Neural cell (in vitro differentiated cells): ENCODE measurements at regions not wholly inside any gene's neighbourhood (a gene's known extent, or its start where the extent isn't known, plus 50 kb on each side); places are given as distances from the start of the nearest gene placed in this dataset.

Source experiments
- EP300 ChIP-seq: fragments of 450-650 bp; conservative IDR thresholded peaks from 2 replicates; pipeline ENCODE4 v1.6.1; 2014; ENCODE audit warnings: antibody characterized with exemption, mild to moderate bottlenecking, moderate library complexity; ENCODE audit not compliant: poor library complexity, severe bottlenecking
- EZH2 ChIP-seq: fragments of 200-600, 300-800 bp; shearing (Covaris generic), sonication (generic); IDR thresholded peaks from 2 replicates; pipeline ENCODE4 v1.6.1; 2014; ENCODE audit warnings: antibody characterized with exemption, low read length, borderline replicate concordance, mild to moderate bottlenecking; ENCODE audit not compliant: insufficient read depth, poor library complexity, severe bottlenecking
- MXI1 ChIP-seq: fragments of 450-650 bp; conservative IDR thresholded peaks from 2 replicates; pipeline ENCODE4 v1.6.1; 2014; ENCODE audit warnings: antibody characterized with exemption, mild to moderate bottlenecking; ENCODE audit not compliant: poor library complexity, severe bottlenecking
- POLR2AphosphoS5 ChIP-seq: IDR thresholded peaks from 2 replicates; pipeline ENCODE4 v1.6.1; 2012
- RAD21 ChIP-seq: fragments of 450-650 bp; conservative IDR thresholded peaks from 2 replicates; pipeline ENCODE4 v1.6.1; 2014; ENCODE audit warnings: antibody characterized with exemption, mild to moderate bottlenecking, moderate library complexity
- SMC3 ChIP-seq: fragments of 450-650 bp; conservative IDR thresholded peaks from 2 replicates; pipeline ENCODE4 v1.6.1; 2014; ENCODE audit warnings: antibody characterized with exemption, mild to moderate bottlenecking, moderate library complexity; ENCODE audit not compliant: poor library complexity
- TAF1 ChIP-seq: IDR thresholded peaks from 2 replicates; pipeline ENCODE4 v1.6.1; 2012; ENCODE audit warnings: low read depth
- TF ChIP-seq, protein P1 (sequence below): fragments of 450-650 bp; IDR thresholded peaks from 2 replicates; pipeline ENCODE4 v1.5.1; 2014; ENCODE audit warnings: antibody characterized with exemption, mild to moderate bottlenecking, moderate library complexity; ENCODE audit not compliant: poor library complexity, severe bottlenecking
- TF ChIP-seq, protein P2 (sequence below): IDR thresholded peaks from 2 replicates; pipeline ENCODE4 v1.6.1; 2012; ENCODE audit warnings: borderline replicate concordance

DNA sequence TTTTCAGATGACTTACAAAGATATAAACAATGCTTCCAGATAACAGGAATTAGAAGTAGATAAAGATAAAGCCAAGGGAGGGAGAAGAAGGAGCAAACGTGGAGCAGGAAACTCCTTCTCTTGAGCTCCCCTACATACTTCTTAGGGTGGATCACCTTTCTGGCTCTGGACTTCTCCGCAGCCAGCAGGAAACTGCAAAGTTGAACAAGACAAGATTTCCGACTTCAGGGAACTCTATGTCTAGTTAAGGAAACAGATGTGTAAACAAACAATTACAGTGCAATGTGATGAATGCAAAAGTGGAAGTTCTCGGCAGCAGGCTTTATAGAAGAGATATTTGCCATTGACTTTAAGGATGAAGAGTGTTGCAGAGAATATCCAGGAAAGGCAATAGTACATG is 134.0 kb upstream of the MARCKS start:
- TF ChIP-seq POLR2AphosphoS5 (no peak), MXI1 (no peak), EP300 (no peak), TAF1 (no peak), EZH2 (no peak), RAD21 (no peak), SMC3 (no peak)
- TF ChIP-seq, protein P1, sequence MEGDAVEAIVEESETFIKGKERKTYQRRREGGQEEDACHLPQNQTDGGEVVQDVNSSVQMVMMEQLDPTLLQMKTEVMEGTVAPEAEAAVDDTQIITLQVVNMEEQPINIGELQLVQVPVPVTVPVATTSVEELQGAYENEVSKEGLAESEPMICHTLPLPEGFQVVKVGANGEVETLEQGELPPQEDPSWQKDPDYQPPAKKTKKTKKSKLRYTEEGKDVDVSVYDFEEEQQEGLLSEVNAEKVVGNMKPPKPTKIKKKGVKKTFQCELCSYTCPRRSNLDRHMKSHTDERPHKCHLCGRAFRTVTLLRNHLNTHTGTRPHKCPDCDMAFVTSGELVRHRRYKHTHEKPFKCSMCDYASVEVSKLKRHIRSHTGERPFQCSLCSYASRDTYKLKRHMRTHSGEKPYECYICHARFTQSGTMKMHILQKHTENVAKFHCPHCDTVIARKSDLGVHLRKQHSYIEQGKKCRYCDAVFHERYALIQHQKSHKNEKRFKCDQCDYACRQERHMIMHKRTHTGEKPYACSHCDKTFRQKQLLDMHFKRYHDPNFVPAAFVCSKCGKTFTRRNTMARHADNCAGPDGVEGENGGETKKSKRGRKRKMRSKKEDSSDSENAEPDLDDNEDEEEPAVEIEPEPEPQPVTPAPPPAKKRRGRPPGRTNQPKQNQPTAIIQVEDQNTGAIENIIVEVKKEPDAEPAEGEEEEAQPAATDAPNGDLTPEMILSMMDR: no peak
- TF ChIP-seq, protein P2, sequence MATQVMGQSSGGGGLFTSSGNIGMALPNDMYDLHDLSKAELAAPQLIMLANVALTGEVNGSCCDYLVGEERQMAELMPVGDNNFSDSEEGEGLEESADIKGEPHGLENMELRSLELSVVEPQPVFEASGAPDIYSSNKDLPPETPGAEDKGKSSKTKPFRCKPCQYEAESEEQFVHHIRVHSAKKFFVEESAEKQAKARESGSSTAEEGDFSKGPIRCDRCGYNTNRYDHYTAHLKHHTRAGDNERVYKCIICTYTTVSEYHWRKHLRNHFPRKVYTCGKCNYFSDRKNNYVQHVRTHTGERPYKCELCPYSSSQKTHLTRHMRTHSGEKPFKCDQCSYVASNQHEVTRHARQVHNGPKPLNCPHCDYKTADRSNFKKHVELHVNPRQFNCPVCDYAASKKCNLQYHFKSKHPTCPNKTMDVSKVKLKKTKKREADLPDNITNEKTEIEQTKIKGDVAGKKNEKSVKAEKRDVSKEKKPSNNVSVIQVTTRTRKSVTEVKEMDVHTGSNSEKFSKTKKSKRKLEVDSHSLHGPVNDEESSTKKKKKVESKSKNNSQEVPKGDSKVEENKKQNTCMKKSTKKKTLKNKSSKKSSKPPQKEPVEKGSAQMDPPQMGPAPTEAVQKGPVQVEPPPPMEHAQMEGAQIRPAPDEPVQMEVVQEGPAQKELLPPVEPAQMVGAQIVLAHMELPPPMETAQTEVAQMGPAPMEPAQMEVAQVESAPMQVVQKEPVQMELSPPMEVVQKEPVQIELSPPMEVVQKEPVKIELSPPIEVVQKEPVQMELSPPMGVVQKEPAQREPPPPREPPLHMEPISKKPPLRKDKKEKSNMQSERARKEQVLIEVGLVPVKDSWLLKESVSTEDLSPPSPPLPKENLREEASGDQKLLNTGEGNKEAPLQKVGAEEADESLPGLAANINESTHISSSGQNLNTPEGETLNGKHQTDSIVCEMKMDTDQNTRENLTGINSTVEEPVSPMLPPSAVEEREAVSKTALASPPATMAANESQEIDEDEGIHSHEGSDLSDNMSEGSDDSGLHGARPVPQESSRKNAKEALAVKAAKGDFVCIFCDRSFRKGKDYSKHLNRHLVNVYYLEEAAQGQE: no peak
